ENCODE measurements at regions not wholly inside any gene's neighbourhood (a gene's known extent, or its start where the extent isn't known, plus 50 kb on each side); places are given as distances from the start of the nearest gene placed in this dataset.

GRCh38 chr6:98572579-98572978 is 261.8 kb upstream of the POU3F2 start:
- no peaks in the 10 kb centered on the region for H3K36me3 ChIP-seq (ENCODE audit: control insufficient read depth, low read length)
- H3F3A ChIP-seq (ENCODE audit: control insufficient read depth, insufficient read depth) = no peaks in the 10 kb centered on the region
- H3K27me3 ChIP-seq (ENCODE audit: control insufficient read depth, low read length) = no peaks in the 10 kb centered on the region
- no peaks in the 10 kb centered on the region for H3K4me1 ChIP-seq (ENCODE audit: control insufficient read depth, low read length)
- H4K20me1 ChIP-seq (ENCODE audit: control insufficient read depth, insufficient read depth, low read depth, low read length) = no peaks in the 10 kb centered on the region
- no peak overlapping the region for H3K4me2 ChIP-seq (ENCODE audit: low read length)
- no peak overlapping the region for H3K4me3 ChIP-seq (ENCODE audit: low read length)
- TF ChIP-seq CTCF (IDR thresholded peaks at IDR 0.05; ENCODE audit: low read depth, low read length, poor library complexity, severe bottlenecking) = no peak
- TF ChIP-seq EZH2phosphoT487 (IDR thresholded peaks at IDR 0.05; ENCODE audit: borderline replicate concordance, low read length) = no peak
- no peaks in the 10 kb centered on the region for H3K9me2 ChIP-seq (replicated peaks; ENCODE audit: control insufficient read depth, low read length)
- H3K27ac ChIP-seq (ENCODE audit: low read depth, low read length) = no peak overlapping the region
- no peaks in the 10 kb centered on the region for H3K79me2 ChIP-seq (ENCODE audit: control insufficient read depth, low read length)
- H3K9me3 ChIP-seq (ENCODE audit: control insufficient read depth, insufficient read depth, low read length) = no peaks in the 10 kb centered on the region

- H3K9me3 ChIP-seq (ENCODE audit: control insufficient read depth, insufficient read depth, low read length) = no peaks in the 10 kb centered on the region
- no peaks in the 10 kb centered on the region for H3F3A ChIP-seq (ENCODE audit: control insufficient read depth, insufficient read depth)
- no peaks in the 10 kb centered on the region for H3K79me2 ChIP-seq (ENCODE audit: control insufficient read depth, low read length)
- no peak overlapping the region for H3K4me3 ChIP-seq (ENCODE audit: low read length)
- H4K20me1 ChIP-seq (ENCODE audit: control insufficient read depth, insufficient read depth, low read depth, low read length) = no peaks in the 10 kb centered on the region
- TF ChIP-seq EZH2phosphoT487 (IDR thresholded peaks at IDR 0.05; ENCODE audit: borderline replicate concordance, low read length) (no peak), CTCF (IDR thresholded peaks at IDR 0.05; ENCODE audit: low read depth, low read length, poor library complexity, severe bottlenecking) (no peak)
- no peak overlapping the region for H3K27ac ChIP-seq (ENCODE audit: low read depth, low read length)
- no peaks in the 10 kb centered on the region for H3K4me1 ChIP-seq (ENCODE audit: control insufficient read depth, low read length)
- no peaks in the 10 kb centered on the region for H3K9me2 ChIP-seq (replicated peaks; ENCODE audit: control insufficient read depth, low read length)
- no peaks in the 10 kb centered on the region for H3K36me3 ChIP-seq (ENCODE audit: control insufficient read depth, low read length)
- H3K27me3 ChIP-seq (ENCODE audit: control insufficient read depth, low read length) = no peaks in the 10 kb centered on the region
- H3K4me2 ChIP-seq (ENCODE audit: low read length) = no peak overlapping the region
Observed at GRCh38 chr6:98574984-98575383, 259.4 kb upstream of the POU3F2 start.

GRCh38 chr6:98576791-98577190 is 257.6 kb upstream of the POU3F2 start:
- Histone ChIP-seq H3K27me3 (ENCODE audit: control insufficient read depth, low read length) (no peaks in the 10 kb centered on the region), H3K9me3 (ENCODE audit: control insufficient read depth, insufficient read depth, low read length) (no peaks in the 10 kb centered on the region), H3K4me1 (ENCODE audit: control insufficient read depth, low read length) (no peaks in the 10 kb centered on the region), H3F3A (ENCODE audit: control insufficient read depth, insufficient read depth) (no peaks in the 10 kb centered on the region), H4K20me1 (ENCODE audit: control insufficient read depth, insufficient read depth, low read depth, low read length) (no peaks in the 10 kb centered on the region), H3K9me2 (replicated peaks; ENCODE audit: control insufficient read depth, low read length) (no peaks in the 10 kb centered on the region), H3K4me2 (ENCODE audit: low read length) (no peak overlapping the region), H3K27ac (ENCODE audit: low read depth, low read length) (no peak overlapping the region), H3K79me2 (ENCODE audit: control insufficient read depth, low read length) (no peaks in the 10 kb centered on the region), H3K4me3 (ENCODE audit: low read length) (no peak overlapping the region), H3K36me3 (ENCODE audit: control insufficient read depth, low read length) (no peaks in the 10 kb centered on the region)
- TF ChIP-seq CTCF (IDR thresholded peaks at IDR 0.05; ENCODE audit: low read depth, low read length, poor library complexity, severe bottlenecking) (no peak), EZH2phosphoT487 (IDR thresholded peaks at IDR 0.05; ENCODE audit: borderline replicate concordance, low read length) (no peak)

GRCh38 chr6:98578016-98578415 is 256.4 kb upstream of the POU3F2 start:
- Histone ChIP-seq H3K9me3 (ENCODE audit: control insufficient read depth, insufficient read depth, low read length) (no peaks in the 10 kb centered on the region), H3K4me3 (ENCODE audit: low read length) (no peak overlapping the region), H3K27me3 (ENCODE audit: control insufficient read depth, low read length) (no peaks in the 10 kb centered on the region), H3K79me2 (ENCODE audit: control insufficient read depth, low read length) (no peaks in the 10 kb centered on the region), H3K4me1 (ENCODE audit: control insufficient read depth, low read length) (no peaks in the 10 kb centered on the region), H3K36me3 (ENCODE audit: control insufficient read depth, low read length) (no peaks in the 10 kb centered on the region), H3K9me2 (replicated peaks; ENCODE audit: control insufficient read depth, low read length) (no peaks in the 10 kb centered on the region), H3K4me2 (ENCODE audit: low read length) (no peak overlapping the region), H4K20me1 (ENCODE audit: control insufficient read depth, insufficient read depth, low read depth, low read length) (no peaks in the 10 kb centered on the region), H3K27ac (ENCODE audit: low read depth, low read length) (no peak overlapping the region), H3F3A (ENCODE audit: control insufficient read depth, insufficient read depth) (no peaks in the 10 kb centered on the region)
- TF ChIP-seq CTCF (IDR thresholded peaks at IDR 0.05; ENCODE audit: low read depth, low read length, poor library complexity, severe bottlenecking) (no peak), EZH2phosphoT487 (IDR thresholded peaks at IDR 0.05; ENCODE audit: borderline replicate concordance, low read length) (no peak)
